ENCODE measurements at regions not wholly inside any gene's neighbourhood (a gene's known extent, or its start where the extent isn't known, plus 50 kb on each side); places are given as distances from the start of the nearest gene placed in this dataset.

DNA sequence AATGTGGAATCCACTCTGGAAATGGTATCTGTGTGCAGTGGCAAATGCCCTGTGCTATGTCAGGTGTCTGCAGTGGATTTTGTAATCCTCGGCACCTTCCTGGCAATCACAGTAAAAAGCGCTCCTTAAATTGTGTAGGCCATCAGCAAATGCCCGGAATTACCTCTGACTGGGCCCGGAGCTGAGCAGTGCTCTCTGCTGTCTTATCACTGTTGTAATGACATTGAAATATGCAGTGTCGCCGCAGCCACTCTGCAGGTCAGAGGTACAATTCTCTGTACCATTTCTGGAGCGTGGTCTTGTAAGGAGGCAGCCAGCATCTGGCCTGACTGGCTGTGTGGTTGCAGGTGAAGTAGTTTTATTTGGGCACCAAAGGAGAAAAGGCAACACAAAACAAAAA, 416.4 kb upstream of the MKI67 start:
- TF ChIP-seq CTCF (conservative IDR thresholded peaks at IDR 0.05; ENCODE audit: low read depth, low read length) (no peak), EZH2phosphoT487 (IDR thresholded peaks at IDR 0.05; ENCODE audit: borderline replicate concordance, low read length) (no peak)

All from PC-3 (cell line).